SK-N-SH (cell line): ENCODE measurements at regions not wholly inside any gene's neighbourhood (a gene's known extent, or its start where the extent isn't known, plus 50 kb on each side); places are given as distances from the start of the nearest gene placed in this dataset.
"Not testable (repeated sequence)": the region's sequence is repeated elsewhere in the genome, so short reads cannot be mapped to it uniquely, and the experiment has no call there.

ENCODE experiments used
- CTCF ChIA-PET: fragments of 300-600, 350-600 bp; formaldehyde crosslinking; extraction: SDS; loops from one replicate; lab custom pipeline; 2021; lab: Yijun Ruan, JAX
- POLR2A ChIA-PET: fragments of 350-600 bp; sonication (Branson Sonifier 250); formaldehyde crosslinking; extraction: SDS; loops from one replicate; lab custom pipeline; 2020; ENCODE audit warnings: antibody characterized with exemption, inconsistent platforms; lab: Yijun Ruan, JAX
- DNase-seq: peaks from one replicate; pipeline ENCODE4 v3.0.0; 2012
- H2AFZ ChIP-seq: fragments of 200-600 bp; sonication (generic); 2 replicates; pipeline ENCODE4 v1.8.1; 2016; ENCODE audit warnings: antibody characterized with exemption, mild to moderate bottlenecking, low read depth
- H3F3A ChIP-seq: fragments of 200-600 bp; sonication (generic); replicated peaks from 2 replicates; pipeline ENCODE3; 2016; ENCODE audit warnings: antibody characterized with exemption, mild to moderate bottlenecking; ENCODE audit not compliant: insufficient read depth
- H3K27ac ChIP-seq, 2 experiments: fragments of 200-500 bp in 1 of 2; fragments of 200-600 bp in 1 of 2; sonication (Bioruptor generic) in 1 of 2; sonication (generic), shearing (Covaris generic) in 1 of 2; 2 replicates each; pipeline versions ENCODE4 v1.5.1 to v1.6.1; 2014 to 2016; ENCODE audit warnings: low read depth in 2 of 2, inconsistent platforms in 1 of 2, low read length in 1 of 2, mild to moderate bottlenecking in 1 of 2, mixed read lengths in 1 of 2
- H3K27me3 ChIP-seq: fragments of 200-600 bp; sonication (generic), shearing (Covaris generic); 2 replicates; pipeline ENCODE4 v1.6.1; 2016; ENCODE audit warnings: mixed run types; ENCODE audit not compliant: insufficient read depth
- H3K36me3 ChIP-seq, 2 experiments: fragments of 200-500 bp in 1 of 2; fragments of 200-600 bp in 1 of 2; sonication (Bioruptor generic) in 1 of 2; sonication (generic) in 1 of 2; replicated peaks in 1 of 2; 2 replicates each; pipeline versions ENCODE3 to v1.5.1; 2014 to 2016; ENCODE audit warnings: low read length in 1 of 2, mild to moderate bottlenecking in 1 of 2; ENCODE audit not compliant: insufficient read depth in 2 of 2, control insufficient read depth in 1 of 2
- H3K4me1 ChIP-seq, 2 experiments: fragments of 200-500 bp in 1 of 2; fragments of 200-600 bp in 1 of 2; sonication (Bioruptor generic) in 1 of 2; sonication (generic), shearing (Covaris generic) in 1 of 2; 2 replicates each; pipeline versions ENCODE4 v1.5.1 to v1.6.1; 2014 to 2016; ENCODE audit warnings: low read depth in 1 of 2, low read length in 1 of 2, mixed run types in 1 of 2; ENCODE audit not compliant: insufficient read depth in 2 of 2, control insufficient read depth in 1 of 2
- H3K4me2 ChIP-seq: fragments of 200-600 bp; sonication (generic), shearing (Covaris generic); 2 replicates; pipeline ENCODE4 v1.6.1; 2017; ENCODE audit warnings: mixed run types
- H3K4me3 ChIP-seq, 2 experiments: fragments of 200-500 bp in 1 of 2; fragments of 200-600 bp in 1 of 2; sonication (Bioruptor generic) in 1 of 2; sonication (generic), shearing (Covaris generic) in 1 of 2; 2 replicates each; pipeline versions ENCODE4 v1.5.1 to v1.8.1; 2014 to 2016; ENCODE audit warnings: low read depth in 2 of 2, inconsistent platforms in 1 of 2, low read length in 1 of 2, mild to moderate bottlenecking in 1 of 2, mixed read lengths in 1 of 2, moderate library complexity in 1 of 2
- H3K79me2 ChIP-seq: fragments of 200-600 bp; sonication (generic); 2 replicates; pipeline ENCODE4 v1.8.1; 2017; ENCODE audit warnings: mild to moderate bottlenecking; ENCODE audit not compliant: insufficient read depth
- H3K9ac ChIP-seq: fragments of 200-600 bp; sonication (generic); 2 replicates; pipeline ENCODE4 v1.6.1; 2017; ENCODE audit warnings: mixed run types
- H3K9me2 ChIP-seq: fragments of 200-600 bp; sonication (generic); 2 replicates; pipeline ENCODE4 v1.6.1; 2017; ENCODE audit warnings: mixed run types
- H3K9me3 ChIP-seq: fragments of 200-600 bp; sonication (generic); 2 replicates; pipeline ENCODE4 v1.6.1; 2017; ENCODE audit warnings: mixed run types, mild to moderate bottlenecking, moderate library complexity
- H4K20me1 ChIP-seq: fragments of 200-600 bp; sonication (generic); 2 replicates; pipeline ENCODE4 v1.6.1; 2017; ENCODE audit warnings: mild to moderate bottlenecking, mixed run types; ENCODE audit not compliant: insufficient read depth
- CHD2 ChIP-seq: fragments of 150-350 bp; IDR thresholded peaks from 2 replicates; pipeline ENCODE4 v1.6.1; 2018; ENCODE audit warnings: low read length; ENCODE audit not compliant: partially characterized antibody
- CTCF ChIP-seq: fragments of 200-600 bp; sonication (generic); IDR thresholded peaks from 2 replicates; pipeline ENCODE4 v1.6.1; 2017; ENCODE audit warnings: antibody characterized with exemption, mild to moderate bottlenecking, moderate library complexity
- ELF1 ChIP-seq: IDR thresholded peaks from 2 replicates; pipeline ENCODE4 v1.4.0; 2012
- IRF3 ChIP-seq: fragments of 150-350 bp; IDR thresholded peaks from 2 replicates; pipeline ENCODE4 v1.6.1; 2016; ENCODE audit warnings: mild to moderate bottlenecking, low read depth, low read length
- MXI1 ChIP-seq: IDR thresholded peaks from 2 replicates; pipeline ENCODE4 v1.6.1; 2012; ENCODE audit warnings: mild to moderate bottlenecking, low read depth, low read length, improper control_type of control experiment
- NRF1 ChIP-seq: IDR thresholded peaks from 2 replicates; pipeline ENCODE4 v1.6.1; 2012; ENCODE audit warnings: low read depth, mild to moderate bottlenecking, low read length
- POLR2AphosphoS5 ChIP-seq: IDR thresholded peaks from 2 replicates; pipeline ENCODE4 v1.6.1; 2012; ENCODE audit warnings: low read depth, low read length
- REST ChIP-seq: IDR thresholded peaks from 2 replicates; pipeline ENCODE4 v1.6.1; 2012; ENCODE audit warnings: mild to moderate bottlenecking, low read depth, low read length, moderate library complexity
- SIN3A ChIP-seq: IDR thresholded peaks from 2 replicates; pipeline ENCODE4 v1.6.1; 2012; ENCODE audit warnings: low read depth, mild to moderate bottlenecking, low read length, moderate library complexity, borderline replicate concordance
- TCF12 ChIP-seq: IDR thresholded peaks from 2 replicates; pipeline ENCODE4 v1.4.0; 2012
- TEAD4 ChIP-seq: IDR thresholded peaks from 2 replicates; pipeline ENCODE4 v1.4.0; 2012; ENCODE audit warnings: mild to moderate bottlenecking, borderline replicate concordance; ENCODE audit not compliant: insufficient read depth
- YY1 ChIP-seq: IDR thresholded peaks from 2 replicates; pipeline ENCODE4 v1.4.0; 2012; ENCODE audit warnings: low read depth, mild to moderate bottlenecking
- WGBS: methylation state at CpG from one replicate; pipeline ENCODE4 v1.1.6; 2017; ENCODE audit warnings: low lambda C conversion rate; 5-methylcytosine and 5-hydroxymethylcytosine counted together
- TF ChIP-seq, protein P1 (sequence below): fragments of 150-350 bp; IDR thresholded peaks from 2 replicates; pipeline ENCODE4 v1.6.1; 2017; ENCODE audit warnings: antibody characterized with exemption, low read length, low read depth, borderline replicate concordance
- TF ChIP-seq, protein P2 (sequence below): IDR thresholded peaks from 2 replicates; pipeline ENCODE4; 2012

DNA sequence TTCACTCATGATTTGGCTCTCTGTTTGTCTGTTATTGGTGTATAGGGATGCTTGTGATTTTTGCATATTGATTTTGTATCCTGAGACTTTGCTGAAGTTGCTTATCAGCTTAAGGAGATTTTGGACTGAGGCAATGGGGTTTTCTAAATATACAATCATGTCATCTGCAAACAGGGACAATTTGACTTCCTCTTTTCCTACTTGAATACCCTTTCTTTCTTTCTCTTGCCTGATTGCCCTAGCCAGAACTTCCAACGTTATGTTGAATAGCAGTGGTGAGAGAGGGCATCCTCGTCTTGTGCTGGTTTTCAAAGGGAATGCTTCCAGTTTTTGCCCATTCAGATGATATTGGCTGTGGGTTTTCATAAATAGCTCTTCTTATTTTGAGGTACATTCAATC is 104.7 kb downstream of the CCDC71L start:
- H3K79me2 ChIP-seq, H3K4me1 ChIP-seq, H3K36me3 ChIP-seq, H4K20me1 ChIP-seq, H3K27ac ChIP-seq, H2AFZ ChIP-seq, H3K4me2 ChIP-seq, H3K27me3 ChIP-seq, H3K9me3 ChIP-seq, H3K4me3 ChIP-seq, H3F3A ChIP-seq, H3K9me2 ChIP-seq, H3K9ac ChIP-seq, DNase-seq, POLR2A ChIA-PET: not testable (repeated sequence)
- WGBS: 33% methylated on average over 2 of the region's 2 CpGs
- CTCF ChIA-PET: interaction anchor here (0.9 to 1.6 kb wide), 4 partner anchors 9 to 391 kb away, joined by 3 to 5 read pairs (median 4); no protein-coding TSS in a partner anchor

GRCh38 chr7:106554623-106555022 is 106.3 kb downstream of the CCDC71L start:
- H3K27ac ChIP-seq, H3K9me3 ChIP-seq, H3K4me1 ChIP-seq, H2AFZ ChIP-seq, H3K36me3 ChIP-seq, DNase-seq, H3K9me2 ChIP-seq, H3K9ac ChIP-seq, H3K79me2 ChIP-seq, H3K4me3 ChIP-seq, POLR2A ChIA-PET, H3K4me2 ChIP-seq, H3K27me3 ChIP-seq, H3F3A ChIP-seq, H4K20me1 ChIP-seq: not testable (repeated sequence)
- CTCF ChIA-PET: interaction anchor here (1.0 to 1.5 kb wide), 2 partner anchors 14 to 378 kb away, joined by 3 to 4 read pairs; no protein-coding TSS in a partner anchor
- WGBS: 79% methylated on average over 1 of the region's 1 CpG

DNA sequence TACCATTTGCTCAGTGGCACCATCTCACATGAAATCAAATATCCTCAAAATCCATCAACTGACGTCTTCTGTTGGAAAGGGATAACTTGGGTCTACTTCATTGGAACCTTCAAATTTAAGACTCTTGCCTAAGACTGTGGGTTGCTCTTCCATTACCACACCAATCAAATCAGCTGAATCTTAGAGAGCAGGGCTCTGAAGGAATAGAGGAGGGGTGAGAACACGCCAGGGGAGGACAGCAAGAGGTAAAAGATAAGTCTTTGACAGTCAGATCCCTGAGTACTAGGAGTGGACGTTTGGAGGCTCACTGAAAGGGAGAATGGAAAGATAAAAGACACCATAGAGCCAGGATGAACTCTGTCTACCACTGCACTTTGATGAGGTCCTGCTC is 107.5 kb downstream of the CCDC71L start:
- DNase-seq: no peak
- Histone ChIP-seq H3K79me2 (no peaks in the 10 kb centered on the region), H3K9me3 (no peaks in the 10 kb centered on the region), H2AFZ (no peak overlapping the region), H3K27me3 (no peaks in the 10 kb centered on the region), H3K9me2 (0 out of 2 replicates have a peak, but pooled peaks cover 5% of the 10 kb centered on the region), H3K4me2 (no peak overlapping the region), H4K20me1 (no peaks in the 10 kb centered on the region), H3K36me3 (no peaks in the 10 kb centered on the region), H3K27ac (no peak overlapping the region), H3F3A (no peaks in the 10 kb centered on the region), H3K9ac (no peak overlapping the region), H3K4me1 (no peaks in the 10 kb centered on the region), H3K4me3 (no peak overlapping the region)
- WGBS: 68% methylated on average over 3 of the region's 3 CpGs
- ChIA-PET POLR2A (no interaction called here), CTCF (interaction anchor here (1.0 to 1.4 kb wide), 2 partner anchors 11 to 377 kb away, joined by 3 to 7 read pairs; no protein-coding TSS in a partner anchor)
- TF ChIP-seq NRF1: no peak
- TF ChIP-seq REST: no peak
- TF ChIP-seq CTCF: no peak
- TF ChIP-seq, protein P1, sequence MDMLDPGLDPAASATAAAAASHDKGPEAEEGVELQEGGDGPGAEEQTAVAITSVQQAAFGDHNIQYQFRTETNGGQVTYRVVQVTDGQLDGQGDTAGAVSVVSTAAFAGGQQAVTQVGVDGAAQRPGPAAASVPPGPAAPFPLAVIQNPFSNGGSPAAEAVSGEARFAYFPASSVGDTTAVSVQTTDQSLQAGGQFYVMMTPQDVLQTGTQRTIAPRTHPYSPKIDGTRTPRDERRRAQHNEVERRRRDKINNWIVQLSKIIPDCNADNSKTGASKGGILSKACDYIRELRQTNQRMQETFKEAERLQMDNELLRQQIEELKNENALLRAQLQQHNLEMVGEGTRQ: no peak
- no peak for TF ChIP-seq TCF12
- no peak for TF ChIP-seq YY1
- TF ChIP-seq SIN3A: no peak
- TF ChIP-seq ELF1: no peak
- no peak for TF ChIP-seq MXI1
- TF ChIP-seq IRF3: no peak
- TF ChIP-seq POLR2AphosphoS5: no peak
- TF ChIP-seq, protein P2, sequence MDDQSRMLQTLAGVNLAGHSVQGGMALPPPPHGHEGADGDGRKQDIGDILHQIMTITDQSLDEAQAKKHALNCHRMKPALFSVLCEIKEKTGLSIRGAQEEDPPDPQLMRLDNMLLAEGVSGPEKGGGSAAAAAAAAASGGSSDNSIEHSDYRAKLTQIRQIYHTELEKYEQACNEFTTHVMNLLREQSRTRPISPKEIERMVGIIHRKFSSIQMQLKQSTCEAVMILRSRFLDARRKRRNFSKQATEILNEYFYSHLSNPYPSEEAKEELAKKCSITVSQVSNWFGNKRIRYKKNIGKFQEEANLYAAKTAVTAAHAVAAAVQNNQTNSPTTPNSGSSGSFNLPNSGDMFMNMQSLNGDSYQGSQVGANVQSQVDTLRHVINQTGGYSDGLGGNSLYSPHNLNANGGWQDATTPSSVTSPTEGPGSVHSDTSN: no peak
- TF ChIP-seq TEAD4: no peak
- TF ChIP-seq CHD2: no peak
